ENCODE measurements at regions not wholly inside any gene's neighbourhood (a gene's known extent, or its start where the extent isn't known, plus 50 kb on each side); places are given as distances from the start of the nearest gene placed in this dataset.
A peak's percentile ranks its signal among the peaks of the same experiment; 100 is the strongest.

DNA sequence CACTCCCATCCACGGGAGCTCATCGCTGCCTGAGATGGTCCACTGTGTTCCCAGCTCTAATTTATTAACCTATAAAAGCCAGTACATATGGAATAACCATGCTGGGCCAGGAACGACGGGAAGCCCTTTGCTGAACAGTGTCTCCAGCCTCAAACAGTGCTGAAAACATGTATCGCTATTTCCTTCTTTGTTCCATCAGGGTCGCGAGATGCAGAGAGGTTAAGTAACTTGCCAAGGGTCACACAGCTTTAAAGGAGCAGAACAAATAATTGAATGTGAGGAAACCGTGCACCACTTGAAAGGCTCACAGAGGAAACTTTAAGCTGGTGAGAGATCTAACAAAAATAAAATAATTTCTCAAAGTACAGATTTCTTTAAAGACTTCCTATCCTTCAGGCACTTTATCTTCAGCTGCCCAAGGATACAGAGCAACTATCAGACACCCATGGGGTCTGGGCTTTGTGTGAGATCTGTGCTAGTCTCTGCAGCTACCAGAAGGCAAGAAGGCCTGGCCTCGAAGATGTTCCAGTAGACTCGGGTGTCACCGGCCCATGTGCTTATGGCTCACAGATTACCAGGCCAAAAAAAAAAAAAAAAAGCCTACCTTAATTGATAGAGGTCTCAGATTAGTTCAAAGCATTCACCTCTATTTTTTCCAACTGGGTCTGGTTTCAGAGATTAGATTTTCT lies 207.8 kb upstream of the FOXF1 start:
- Histone ChIP-seq H3K9me3 (no peaks in the 10 kb centered on the region), H3K4me1 (replicated peaks) (no peaks in the 10 kb centered on the region), H3K36me3 (no peaks in the 10 kb centered on the region), H3K27me3 (replicated peaks; ENCODE audit: insufficient read depth) (no peaks in the 10 kb centered on the region), H3K27ac (peak overlapping the region in 1 of 2 donors; percentile 73), H3K4me3 (no peak overlapping the region)
- intact Hi-C loops (cut with DNase I) = loop anchor here (5.0 kb wide), 2 partner anchors 100 to 205 kb away; no protein-coding TSS in a partner anchor
- no peak for DNase-seq (ENCODE audit: low spot score)
- WGBS = 52% methylated on average over 11 of the region's 11 CpGs
- TF ChIP-seq POLR2A (IDR thresholded peaks at IDR 0.05) (no peak), CTCF (IDR thresholded peaks at IDR 0.05) (no peak), POLR2AphosphoS5 (IDR thresholded peaks at IDR 0.05) (no peak)

GRCh38 chr16:86303787-86304678 lies 206.3 kb upstream of the FOXF1 start:
- WGBS = 35% methylated on average over 27 of the region's 41 CpGs
- Histone ChIP-seq H3K36me3 (no peaks in the 10 kb centered on the region), H3K27me3 (replicated peaks; ENCODE audit: insufficient read depth) (no peaks in the 10 kb centered on the region), H3K27ac (peak overlapping the region; percentile 67 to 73), H3K9me3 (no peaks in the 10 kb centered on the region), H3K4me3 (no peak overlapping the region), H3K4me1 (replicated peaks) (no peaks in the 10 kb centered on the region)
- intact Hi-C loops (cut with DNase I) = loop anchor here (5.0 kb wide), 2 partner anchors 102 to 203 kb away; no protein-coding TSS in a partner anchor
- TF ChIP-seq POLR2AphosphoS5 (IDR thresholded peaks at IDR 0.05) = no peak
- TF ChIP-seq CTCF (IDR thresholded peaks at IDR 0.05) = no peak
- no peak for TF ChIP-seq POLR2A (IDR thresholded peaks at IDR 0.05)
- no peak for DNase-seq (ENCODE audit: low spot score)

DNA sequence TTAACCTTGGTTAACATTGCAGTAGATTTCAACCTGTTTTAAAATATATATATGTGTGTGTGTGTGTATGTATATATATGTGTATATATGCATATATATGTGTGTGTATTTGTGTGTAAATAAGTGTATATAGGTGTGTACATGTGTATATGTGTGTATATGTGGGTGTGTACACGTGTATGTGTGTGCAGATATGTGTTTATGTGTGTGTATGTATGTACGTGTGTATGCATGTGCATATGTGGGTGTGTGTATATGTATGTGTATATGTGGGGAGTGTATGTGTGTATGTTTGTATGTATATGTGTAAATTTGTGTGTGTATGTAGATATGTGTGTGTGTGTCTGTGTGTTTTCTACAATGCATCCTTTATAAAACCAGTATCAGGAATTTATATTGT lies 205.5 kb upstream of the FOXF1 start:
- no peak for DNase-seq (ENCODE audit: low spot score)
- WGBS = 89% methylated on average over 2 of the region's 2 CpGs
- intact Hi-C loops (cut with DNase I) = loop anchor here (5.0 kb wide), 3 partner anchors 37 to 202 kb away; no protein-coding TSS in a partner anchor
- no peak overlapping the region for H3K4me3 ChIP-seq
- H3K27me3 ChIP-seq (replicated peaks; ENCODE audit: insufficient read depth) = no peaks in the 10 kb centered on the region
- H3K4me1 ChIP-seq (replicated peaks) = no peaks in the 10 kb centered on the region
- TF ChIP-seq CTCF (IDR thresholded peaks at IDR 0.05) (no peak), POLR2A (IDR thresholded peaks at IDR 0.05) (no peak), POLR2AphosphoS5 (IDR thresholded peaks at IDR 0.05) (no peak)
- H3K9me3 ChIP-seq = no peaks in the 10 kb centered on the region
- no peaks in the 10 kb centered on the region for H3K36me3 ChIP-seq
- peak overlapping the region in 1 of 2 donors; percentile 38 for H3K27ac ChIP-seq

GRCh38 chr16:86305440-86305839 lies 204.9 kb upstream of the FOXF1 start:
- H3K4me1 ChIP-seq (replicated peaks) = no peaks in the 10 kb centered on the region
- peak overlapping the region; percentile 32 to 38 for H3K27ac ChIP-seq
- intact Hi-C loops (cut with DNase I) = loop anchor here (5.0 kb wide), 1 partner anchor 37 kb away; no protein-coding TSS in a partner anchor

More at GRCh38 chr16:86305440-86305839, 204.9 kb upstream of the FOXF1 start:
- DNase-seq (ENCODE audit: low spot score) = no peak
- Histone ChIP-seq H3K9me3 (no peaks in the 10 kb centered on the region), H3K36me3 (no peaks in the 10 kb centered on the region), H3K27me3 (replicated peaks; ENCODE audit: insufficient read depth) (no peaks in the 10 kb centered on the region), H3K4me3 (no peak overlapping the region)
- WGBS = 79% methylated on average over 5 of the region's 5 CpGs
- TF ChIP-seq POLR2A (IDR thresholded peaks at IDR 0.05) (no peak), POLR2AphosphoS5 (IDR thresholded peaks at IDR 0.05) (no peak), CTCF (IDR thresholded peaks at IDR 0.05) (no peak)
